Activated CD8-positive, alpha-beta memory T cell treated with anti-CD3 and anti-CD28 coated beads, Interleukin-2, amount 50 U/mL, for 24 hours (primary cell): ENCODE measurements at regions not wholly inside any gene's neighbourhood (a gene's known extent, or its start where the extent isn't known, plus 50 kb on each side); places are given as distances from the start of the nearest gene placed in this dataset.

ENCODE experiments used
- DNase-seq: peaks from one replicate; pipeline ENCODE4 v3.0.0-alpha.2; 2020; ENCODE audit errors: extremely low read depth

GRCh38 chr14:97298736-97299135 is 501.6 kb downstream of the VRK1 start:
- no peak for DNase-seq

DNA sequence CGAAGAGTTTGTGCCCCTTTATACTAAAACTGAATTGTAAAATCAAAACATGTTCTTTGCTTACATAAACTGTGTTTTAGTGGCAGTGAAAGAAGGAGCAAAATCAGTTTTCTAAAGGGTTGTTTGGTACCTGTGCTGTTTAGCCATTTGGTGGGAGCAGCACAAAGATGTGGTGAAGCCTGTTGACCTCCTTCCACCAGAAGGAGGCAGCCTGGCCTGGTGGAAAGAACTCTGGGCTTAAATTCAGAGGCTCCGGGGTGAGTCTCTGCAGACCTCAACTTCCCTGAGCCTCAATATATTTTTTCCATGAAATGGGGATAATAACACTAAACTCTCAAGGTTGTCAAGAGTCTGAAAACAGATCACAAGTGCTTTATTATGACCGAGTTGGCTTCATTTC is 502.5 kb downstream of the VRK1 start:
- no peak for DNase-seq

GRCh38 chr14:97301931-97302559 is 504.9 kb downstream of the VRK1 start:
- DNase-seq, result no peak

DNA sequence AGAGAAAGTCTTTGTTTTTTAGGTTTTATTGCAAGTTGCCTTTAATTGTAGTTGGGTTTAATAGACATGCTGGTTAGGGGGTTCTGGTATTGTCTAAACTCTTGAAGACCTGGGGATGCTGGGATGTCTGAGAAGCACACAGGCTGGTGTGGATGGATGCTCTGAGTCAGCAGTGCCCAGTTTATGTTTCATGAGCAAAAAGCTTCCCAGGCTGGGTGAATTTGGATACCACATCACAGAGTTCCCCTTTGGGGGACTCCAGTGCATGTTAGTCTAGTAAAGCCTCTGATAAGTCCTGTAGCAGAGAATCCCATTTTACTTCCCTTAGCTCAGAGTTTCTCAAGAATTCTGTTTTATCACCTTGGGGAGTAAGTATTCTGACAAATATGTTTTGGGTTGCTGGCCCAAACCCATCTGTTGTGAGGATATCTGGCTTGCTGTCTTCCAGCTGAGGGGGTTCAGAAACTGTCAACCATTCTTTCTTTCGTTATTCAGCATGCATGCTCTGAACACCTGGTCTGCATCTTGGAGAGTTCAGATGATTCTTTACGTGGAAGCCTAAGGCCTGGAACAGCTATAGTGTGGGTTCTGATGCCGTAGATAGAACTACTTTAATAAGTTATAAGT is 509.1 kb downstream of the VRK1 start:
- DNase-seq, result no peak

GRCh38 chr14:97306760-97307246 is 509.6 kb downstream of the VRK1 start:
- no peak for DNase-seq

GRCh38 chr14:97311411-97311810 is 514.2 kb downstream of the VRK1 start:
- DNase-seq, result no peak

DNA sequence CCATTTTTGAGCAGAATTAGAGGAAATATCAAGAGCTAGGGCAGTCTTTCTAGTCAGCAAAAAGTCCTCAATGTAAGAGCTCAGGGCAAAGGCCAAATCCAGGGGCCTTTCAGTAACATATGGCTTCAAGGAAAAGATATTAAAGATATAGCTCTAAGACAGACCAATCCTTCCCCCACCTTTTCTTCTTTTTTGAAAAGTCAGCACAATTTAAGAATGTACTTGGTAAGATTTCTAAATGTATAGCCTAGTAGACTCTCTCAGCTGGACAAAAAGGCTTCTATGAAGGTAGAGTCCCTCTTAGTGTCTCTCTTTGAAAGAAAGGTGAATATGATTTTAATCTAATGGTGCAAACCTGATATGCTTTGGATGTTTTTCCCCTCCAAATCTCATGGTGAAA is 515.7 kb downstream of the VRK1 start:
- DNase-seq, result no peak

DNA sequence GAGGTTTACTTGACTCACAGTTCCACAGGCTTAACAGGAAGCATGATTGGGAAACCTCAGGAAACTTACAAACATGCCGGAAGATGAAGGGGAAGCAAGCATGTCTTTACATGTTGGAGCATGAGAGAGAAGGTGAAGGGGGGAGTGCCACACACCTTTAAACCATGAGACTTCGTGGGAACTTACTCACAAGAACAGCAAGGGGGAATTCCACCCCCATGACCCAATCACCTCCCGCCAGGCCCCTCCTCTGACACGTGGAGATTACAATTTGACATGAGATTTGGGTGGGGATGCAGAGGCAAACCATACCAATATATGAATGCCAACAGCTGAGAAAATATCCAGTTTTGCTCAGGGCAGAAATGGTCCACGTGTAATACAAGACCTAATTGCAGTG is 518.6 kb downstream of the VRK1 start:
- DNase-seq, result no peak

DNA sequence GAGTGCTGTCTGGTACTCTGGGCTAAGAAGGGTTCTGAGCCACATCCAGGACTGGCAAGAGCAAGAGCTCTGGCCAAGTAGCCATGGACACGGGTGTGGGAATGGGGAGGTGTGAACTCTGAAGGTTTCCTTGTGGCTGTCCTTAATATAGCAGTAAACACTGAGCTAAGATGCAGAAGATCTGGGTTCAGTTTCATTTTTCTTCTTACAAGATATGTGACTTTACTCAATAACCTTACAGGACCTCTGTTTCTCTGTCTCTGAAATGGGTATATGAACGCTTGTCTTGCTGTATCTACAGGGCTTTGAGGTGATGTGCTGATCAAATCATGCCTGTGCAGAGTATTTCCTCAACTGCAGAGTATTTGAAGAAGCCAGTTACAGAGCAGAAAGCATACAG is 521.2 kb downstream of the VRK1 start:
- no peak for DNase-seq

- DNase-seq, result no peak
These were observed 522.5 kb downstream of the VRK1 start for GRCh38 chr14:97319691-97320090.

- DNase-seq, result no peak
These were observed 531.6 kb downstream of the VRK1 start for GRCh38 chr14:97328743-97329142.

GRCh38 chr14:97329701-97330100 is 532.5 kb downstream of the VRK1 start:
- DNase-seq, result no peak

DNA sequence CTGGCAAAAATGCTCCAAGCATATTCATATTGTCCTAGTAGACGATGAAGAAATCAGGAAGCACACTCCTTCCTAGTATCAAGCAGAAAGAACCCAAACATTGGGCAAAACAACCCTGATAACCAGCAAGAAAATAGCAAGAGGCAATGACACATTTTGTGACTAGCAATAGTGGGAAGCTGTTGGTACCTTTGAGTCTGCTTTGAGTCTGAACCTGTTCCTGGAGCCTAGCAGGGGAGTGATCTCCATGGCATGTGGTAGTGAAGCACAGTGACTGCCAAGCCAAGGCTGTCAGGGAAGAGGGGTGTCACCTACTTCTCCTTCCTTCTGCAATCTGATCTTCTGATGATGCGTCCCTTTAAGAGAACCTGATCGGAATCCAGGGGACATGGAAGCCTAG is 533.9 kb downstream of the VRK1 start:
- no peak for DNase-seq

GRCh38 chr14:97331526-97331925 is 534.3 kb downstream of the VRK1 start:
- DNase-seq, result no peak

DNA sequence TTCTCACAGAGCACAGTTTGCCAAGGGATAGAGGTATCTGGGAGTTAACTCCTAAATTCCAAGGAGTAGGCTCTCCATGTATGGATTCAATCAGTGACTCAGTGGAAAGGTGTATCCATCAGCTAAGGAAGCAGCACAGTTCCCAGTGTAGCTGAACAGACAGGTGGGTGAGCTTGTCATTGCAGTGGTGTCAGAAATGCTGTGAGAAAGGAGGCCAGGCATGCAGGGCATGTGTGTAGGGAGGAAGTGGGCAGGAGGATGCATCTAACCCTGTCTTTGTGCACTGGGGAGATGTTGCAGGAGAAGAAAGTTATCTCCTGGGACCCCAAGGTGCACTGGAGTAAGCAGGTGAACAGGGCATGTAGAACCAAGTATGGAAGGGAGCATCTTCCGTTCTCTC is 539.0 kb downstream of the VRK1 start:
- no peak for DNase-seq

DNA sequence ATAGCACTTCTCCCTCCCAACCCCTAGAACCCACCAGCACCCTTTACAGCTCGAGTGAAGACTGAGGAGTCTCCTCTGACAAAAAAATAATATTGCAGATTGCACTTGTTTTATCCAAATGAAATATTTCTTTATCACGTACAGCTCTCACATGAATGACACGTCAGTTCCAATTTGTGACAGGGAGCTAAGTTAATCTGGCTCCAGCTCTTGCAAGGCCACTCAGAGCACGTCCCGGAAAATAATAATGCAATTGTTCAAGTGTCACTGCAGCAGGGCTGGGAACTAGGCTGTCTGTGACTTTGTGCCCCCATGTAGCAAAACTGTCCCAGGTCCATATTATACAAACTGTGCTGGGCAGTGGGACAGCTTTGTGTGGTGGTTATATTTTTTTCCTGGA is 539.6 kb downstream of the VRK1 start:
- no peak for DNase-seq

DNA sequence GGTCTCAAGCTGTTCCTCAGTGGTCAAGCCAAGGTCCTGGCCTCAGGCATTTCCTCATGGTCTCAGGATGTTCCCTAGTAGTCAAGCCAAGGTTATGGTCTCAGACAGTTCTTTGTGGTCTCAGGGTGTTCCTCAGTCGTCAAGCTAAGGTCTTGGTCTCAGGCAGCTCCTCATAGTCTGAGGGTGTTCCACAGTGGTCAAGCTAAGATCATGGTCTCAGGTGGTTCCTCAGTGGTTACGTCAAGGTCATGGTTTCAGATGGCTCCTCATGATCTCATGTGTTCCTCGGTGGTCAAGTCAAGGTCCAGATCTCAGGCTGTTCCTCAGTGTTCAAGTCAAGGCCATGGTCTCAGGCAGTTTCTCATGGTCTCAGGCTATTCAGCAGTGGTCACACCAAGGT is 540.1 kb downstream of the VRK1 start:
- DNase-seq, result no peak

GRCh38 chr14:97337670-97338069 is 540.5 kb downstream of the VRK1 start:
- DNase-seq, result no peak

DNA sequence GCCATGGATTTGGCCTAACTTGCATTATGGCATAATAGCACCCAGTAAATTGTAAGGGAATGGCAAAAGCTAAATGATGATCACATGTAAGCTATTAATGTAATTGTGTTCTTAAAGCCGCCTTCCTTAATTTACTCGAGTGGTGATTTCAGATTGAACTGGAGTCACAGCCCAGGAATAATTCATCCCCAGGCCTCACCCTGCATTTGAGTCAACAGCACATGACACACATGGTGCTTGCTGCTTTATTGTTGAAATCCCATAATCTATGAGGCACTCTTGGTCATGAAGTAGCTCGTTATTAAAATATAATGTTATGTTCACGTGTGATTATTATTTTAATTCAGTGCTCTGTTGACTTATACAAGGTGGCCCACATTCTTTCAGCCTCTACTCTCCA is 547.5 kb downstream of the VRK1 start:
- DNase-seq, result no peak

GRCh38 chr14:97346675-97347074 is 549.5 kb downstream of the VRK1 start:
- DNase-seq, result no peak

DNA sequence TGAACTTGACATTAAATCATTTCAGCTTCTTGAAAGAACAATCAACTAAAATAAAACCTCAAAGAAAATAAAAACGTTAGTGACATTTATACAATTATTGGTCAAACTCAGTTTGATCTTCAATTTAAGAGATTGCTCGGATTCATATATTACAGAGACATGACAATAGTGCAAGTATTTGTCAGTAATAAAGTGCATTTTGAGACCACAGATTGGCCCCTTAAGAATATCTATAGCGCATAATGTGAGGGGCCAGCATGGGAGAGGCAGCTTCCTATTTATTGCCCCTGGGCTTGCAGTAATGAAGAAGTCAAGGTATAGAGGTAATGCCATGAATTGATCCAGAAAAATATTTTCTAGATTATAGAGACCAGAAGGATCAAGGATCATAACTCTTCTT is 552.3 kb downstream of the VRK1 start:
- no peak for DNase-seq

GRCh38 chr14:97349946-97350345 is 552.8 kb downstream of the VRK1 start:
- DNase-seq, result no peak

DNA sequence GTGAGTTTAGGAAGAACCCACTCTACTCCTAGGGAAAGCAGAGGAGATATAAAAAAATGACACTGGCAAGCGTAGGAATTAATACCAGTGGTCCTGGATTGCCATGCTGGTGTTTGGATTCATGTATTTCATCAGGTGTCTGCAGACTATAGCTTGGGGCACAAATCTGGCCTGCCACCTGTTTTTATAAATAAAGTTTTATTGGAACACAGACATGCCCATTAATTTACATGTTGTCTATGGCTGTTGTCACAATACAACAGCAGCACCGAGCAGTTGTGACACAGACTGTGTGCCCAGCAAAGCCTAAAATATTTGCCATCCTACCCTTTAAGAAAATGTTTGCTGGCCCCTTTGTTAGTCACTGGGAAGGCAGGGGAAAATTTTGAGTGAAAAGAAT is 553.2 kb downstream of the VRK1 start:
- DNase-seq, result no peak
